Endothelial cell (in vitro differentiated cells): ENCODE measurements at regions not wholly inside any gene's neighbourhood (a gene's known extent, or its start where the extent isn't known, plus 50 kb on each side); places are given as distances from the start of the nearest gene placed in this dataset.

ENCODE experiments used
- DNase-seq: peaks from one replicate; pipeline ENCODE4 v3.0.0; 2021; ENCODE audit warnings: low spot score
- H3K27ac Mint-ChIP-seq: one replicate; pipeline ENCODE4 v1.8.0; 2021; ENCODE audit warnings: mixed read lengths, inconsistent platforms; ENCODE audit not compliant: unreplicated experiment
- H3K27me3 Mint-ChIP-seq: one replicate; pipeline ENCODE4 v1.8.0; 2021; ENCODE audit warnings: mild to moderate bottlenecking, moderate library complexity, mixed read lengths, inconsistent platforms; ENCODE audit not compliant: unreplicated experiment
- H3K36me3 Mint-ChIP-seq: one replicate; pipeline ENCODE4 v1.8.0; 2021; ENCODE audit warnings: mild to moderate bottlenecking, low read depth, mixed read lengths, inconsistent platforms; ENCODE audit not compliant: unreplicated experiment
- H3K4me1 Mint-ChIP-seq: one replicate; pipeline ENCODE4 v1.8.0; 2021; ENCODE audit warnings: mild to moderate bottlenecking, mixed read lengths, inconsistent platforms; ENCODE audit not compliant: unreplicated experiment
- H3K4me3 Mint-ChIP-seq: one replicate; pipeline ENCODE4 v1.8.0; 2021; ENCODE audit warnings: mild to moderate bottlenecking, mixed read lengths, inconsistent platforms; ENCODE audit not compliant: unreplicated experiment
- H3K9me3 Mint-ChIP-seq: one replicate; pipeline ENCODE4 v1.8.0; 2021; ENCODE audit warnings: mixed read lengths, inconsistent platforms; ENCODE audit not compliant: unreplicated experiment
- CTCF ChIP-seq: fragments of 200-600 bp; sonication (generic); IDR thresholded peaks from one replicate; pipeline ENCODE4 v1.5.0; 2021; ENCODE audit warnings: antibody characterized with exemption; ENCODE audit not compliant: unreplicated experiment

DNA sequence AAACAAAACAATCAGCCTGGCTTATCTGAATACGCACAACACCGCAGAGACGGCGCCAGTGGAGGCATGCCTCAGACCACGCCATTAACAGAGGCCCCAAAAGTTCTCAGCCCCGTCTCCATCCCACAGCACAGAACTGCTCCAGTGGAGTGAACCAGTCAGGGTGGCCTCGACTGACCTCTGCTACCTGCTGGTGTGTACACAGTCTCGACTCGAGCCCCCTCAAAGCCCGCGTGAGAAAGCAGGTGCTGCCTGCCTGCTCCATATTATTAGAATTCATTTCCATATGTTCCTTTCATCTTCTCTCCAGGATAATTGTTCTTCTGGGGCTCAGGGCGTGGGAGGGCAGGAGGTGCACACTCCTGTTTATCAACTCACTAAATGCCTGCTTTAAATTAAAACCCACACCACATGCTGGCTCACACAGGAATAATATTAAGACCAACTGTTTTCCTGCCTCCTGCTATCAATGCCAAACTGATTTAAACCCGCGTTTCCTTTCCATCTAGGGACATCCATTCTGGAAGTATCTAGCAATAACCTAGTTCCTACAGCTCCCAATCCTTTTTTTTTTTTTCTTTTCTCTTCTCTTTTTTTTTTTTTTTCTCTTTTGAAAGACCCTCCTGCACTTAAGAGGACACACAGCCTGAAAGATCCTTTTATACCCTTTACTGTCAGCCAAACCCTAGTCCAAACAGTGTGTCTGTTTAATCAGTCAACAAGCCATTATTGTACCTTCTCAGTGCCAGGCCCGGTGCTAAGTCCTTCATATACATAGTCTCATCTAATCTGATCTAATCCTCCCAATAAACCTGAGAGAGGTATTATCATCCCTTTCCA is 101.2 kb downstream of the TLE3 start:
- H3K4me1 Mint-ChIP-seq, result peaks cover 17% of the 10 kb centered on the region
- no peaks in the 10 kb centered on the region for H3K9me3 Mint-ChIP-seq
- no peak overlapping the region for H3K27ac Mint-ChIP-seq
- H3K27me3 Mint-ChIP-seq, result peaks cover 11% of the 10 kb centered on the region
- TF ChIP-seq CTCF, result no peak
- no peak for DNase-seq
- no peak overlapping the region for H3K4me3 Mint-ChIP-seq
- no peaks in the 10 kb centered on the region for H3K36me3 Mint-ChIP-seq

DNA sequence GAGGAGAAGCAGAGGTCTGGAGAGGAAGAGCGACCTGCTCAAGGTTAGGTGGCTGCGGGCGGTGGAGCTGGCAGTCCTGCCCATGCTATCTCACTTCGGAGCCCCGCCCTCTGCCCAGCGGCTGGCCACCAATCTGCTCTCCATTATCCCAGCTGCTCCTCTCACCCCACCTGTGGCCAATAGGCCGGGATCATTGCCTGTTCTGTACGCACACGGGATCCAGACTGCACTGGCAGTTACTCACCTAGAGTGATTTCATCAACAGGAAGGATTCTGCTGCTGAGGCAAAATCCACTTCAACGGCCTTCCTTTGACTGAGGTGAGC is 100.6 kb downstream of the TLE3 start:
- Mint-ChIP-seq H3K36me3 (no peaks in the 10 kb centered on the region), H3K4me1 (peaks cover 17% of the 10 kb centered on the region), H3K9me3 (no peaks in the 10 kb centered on the region), H3K27ac (no peak overlapping the region), H3K27me3 (peaks cover 11% of the 10 kb centered on the region), H3K4me3 (no peak overlapping the region)
- no peak for TF ChIP-seq CTCF
- no peak for DNase-seq
